Retinal pigment epithelial cell (primary cell): ENCODE measurements at regions not wholly inside any gene's neighbourhood (a gene's known extent, or its start where the extent isn't known, plus 50 kb on each side); places are given as distances from the start of the nearest gene placed in this dataset.

Experiments used
- DNase-seq: peaks from one replicate; pipeline ENCODE4 v3.0.0-alpha.2; 2010; ENCODE audit warnings: low read depth
- H3K4me3 ChIP-seq: 2 replicates; pipeline ENCODE4 v1.5.1; 2011; ENCODE audit warnings: mild to moderate bottlenecking, low read length, control low read depth, moderate library complexity
- CTCF ChIP-seq: conservative IDR thresholded peaks from 2 replicates; pipeline ENCODE4 v1.5.1; 2011; ENCODE audit warnings: low read depth, low read length, control low read depth, inconsistent platforms

DNA sequence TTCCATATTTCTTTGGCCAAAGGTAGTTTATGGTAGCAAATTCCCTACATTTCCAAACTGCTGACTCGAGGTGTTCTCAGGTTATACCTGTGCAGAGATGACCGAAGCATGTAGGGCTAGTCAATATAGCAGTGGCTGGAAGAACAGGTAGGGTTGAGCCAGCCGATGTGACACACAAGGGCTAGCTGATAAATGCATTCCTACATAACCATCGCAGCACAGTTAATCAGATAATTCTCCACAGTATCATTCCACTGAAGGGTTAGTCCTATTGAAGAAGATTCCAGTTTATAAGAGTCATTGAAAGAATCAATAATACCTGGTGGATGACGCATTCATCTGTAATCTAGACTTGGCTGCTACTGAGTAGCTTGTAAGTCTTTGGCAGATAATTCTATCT, 220.0 kb downstream of the KIF20B start:
- no peak for DNase-seq
- no peak overlapping the region for H3K4me3 ChIP-seq
- TF ChIP-seq CTCF = no peak

DNA sequence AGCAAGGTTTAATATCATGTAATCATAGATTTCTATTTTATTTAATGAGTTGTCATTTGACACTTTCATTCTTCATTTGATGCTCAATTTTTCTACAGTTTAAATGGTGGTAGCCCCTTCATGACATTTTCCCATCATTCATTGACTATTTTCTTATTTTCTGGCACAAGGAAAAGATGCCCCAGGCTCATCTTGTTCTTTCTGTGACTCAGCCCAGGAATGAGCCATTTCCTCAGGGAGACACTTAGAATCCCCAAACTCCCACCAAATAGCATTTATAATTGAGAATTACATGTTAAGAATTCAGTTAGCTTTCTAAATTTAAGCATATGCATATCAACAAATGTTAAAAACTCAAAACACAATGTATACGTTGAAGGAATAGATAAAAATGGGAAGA, 222.3 kb downstream of the KIF20B start:
- no peak overlapping the region for H3K4me3 ChIP-seq
- DNase-seq = no peak
- no peak for TF ChIP-seq CTCF

GRCh38 chr10:89924261-89924660, 222.9 kb downstream of the KIF20B start:
- H3K4me3 ChIP-seq = no peak overlapping the region
- no peak for TF ChIP-seq CTCF
- DNase-seq = no peak

- no peak for DNase-seq
- TF ChIP-seq CTCF = no peak
- H3K4me3 ChIP-seq = no peak overlapping the region
Measured at GRCh38 chr10:89926736-89927135, 225.3 kb downstream of the KIF20B start.

DNA sequence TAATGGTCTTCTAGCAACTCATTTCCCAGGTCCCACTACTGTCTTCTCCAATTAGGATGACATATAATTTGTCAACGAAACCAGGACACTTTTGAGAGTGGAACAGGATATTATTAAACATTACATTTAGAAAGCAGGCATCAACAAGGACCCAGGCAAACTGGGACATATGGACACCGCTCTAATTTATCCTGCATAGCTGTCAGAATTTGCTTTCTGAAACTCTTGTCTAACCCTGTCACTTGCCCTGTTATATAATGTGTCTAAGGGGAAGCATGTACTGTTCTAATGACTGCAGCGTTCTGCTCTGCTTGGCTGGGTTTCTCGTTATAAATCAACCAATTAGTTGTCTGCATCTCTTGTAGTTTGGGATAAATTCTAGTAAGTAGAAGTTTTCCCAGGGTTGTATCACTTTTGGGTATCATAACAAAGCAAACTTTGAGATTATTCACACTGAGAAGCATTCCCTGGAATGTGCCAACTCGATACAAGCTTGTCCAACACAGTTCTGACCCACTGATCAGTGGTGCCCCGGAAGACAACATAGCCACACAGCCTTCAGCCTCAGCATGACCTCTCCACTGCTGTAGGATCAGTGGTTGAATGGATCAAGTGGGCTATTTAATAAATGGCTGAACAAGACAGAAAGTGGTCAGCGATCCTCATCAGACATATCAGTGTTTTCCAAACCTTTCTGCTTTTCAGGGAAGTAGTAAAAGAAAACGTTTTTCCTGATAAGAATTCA, 228.1 kb downstream of the KIF20B start:
- no peak overlapping the region for H3K4me3 ChIP-seq
- no peak for DNase-seq

DNA sequence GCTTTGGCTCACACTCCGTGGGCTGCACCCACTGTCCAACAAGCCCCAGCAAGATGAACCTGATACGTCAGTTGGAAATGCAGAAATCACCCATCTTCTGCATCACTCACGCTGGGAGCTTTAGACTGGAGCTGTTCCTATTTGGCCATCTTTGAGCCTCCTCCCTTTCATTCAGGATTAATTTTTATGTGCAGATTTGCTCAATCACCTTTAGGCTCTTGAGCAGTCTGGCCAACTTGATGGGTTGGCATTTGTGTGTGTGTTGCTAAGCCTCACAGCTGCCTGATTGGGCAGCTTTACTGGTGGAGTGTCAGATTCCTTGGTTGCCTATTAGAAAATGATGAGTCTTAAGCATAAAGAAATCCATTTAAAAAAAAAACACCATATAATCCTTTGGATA, 236.1 kb downstream of the KIF20B start:
- no peak overlapping the region for H3K4me3 ChIP-seq
- no peak for DNase-seq
- TF ChIP-seq CTCF = no peak

More for the DNA sequence above, 228.1 kb downstream of the KIF20B start:
- TF ChIP-seq CTCF = no peak

GRCh38 chr10:89940076-89940475, 238.7 kb downstream of the KIF20B start:
- no peak for DNase-seq
- TF ChIP-seq CTCF = no peak
- H3K4me3 ChIP-seq = no peak overlapping the region
